Gastrocnemius medialis (tissue), 4 donors: ENCODE measurements at regions not wholly inside any gene's neighbourhood (a gene's known extent, or its start where the extent isn't known, plus 50 kb on each side); places are given as distances from the start of the nearest gene placed in this dataset.

Source experiments
- ATAC-seq, 2 donors: fragments of 150-250 bp; one replicate each; pipeline ENCODE4 v1.9.1; 2016
- DNase-seq, 2 donors: peaks; one replicate each; pipeline ENCODE4 v3.0.0-alpha.2; 2019
- H3K27ac ChIP-seq, 4 donors: fragments of 200-600 bp; sonication (generic); 1 replicate in 1 of 4; 2 replicates in 3 of 4; pipeline ENCODE4 v1.5.1; 2016 to 2018; ENCODE audit warnings: mild to moderate bottlenecking in 2 of 4, moderate library complexity in 1 of 4
- H3K27me3 ChIP-seq, 3 donors: fragments of 200-600 bp; sonication (generic) in 2 of 3; 1 replicate in 1 of 3; 2 replicates in 2 of 3; pipeline versions ENCODE4 v1.5.1 to v1.6.0; 2016 to 2019; ENCODE audit warnings: mild to moderate bottlenecking in 1 of 3, moderate library complexity in 1 of 3
- H3K36me3 ChIP-seq, 2 donors: fragments of 200-600 bp; sonication (generic) in 1 of 2; one replicate each; pipeline ENCODE4 v1.5.1; 2017 to 2018
- H3K4me1 ChIP-seq, 2 donors: fragments of 200-600 bp; sonication (generic) in 1 of 2; one replicate each; pipeline ENCODE4 v1.5.1; 2016 to 2017; ENCODE audit warnings: mild to moderate bottlenecking in 2 of 2
- H3K4me3 ChIP-seq, 4 donors: fragments of 200-600 bp; sonication (generic) in 3 of 4; 1 replicate in 1 of 4; 2 replicates in 3 of 4; pipeline ENCODE4 v1.5.1; 2016 to 2019; ENCODE audit warnings: mild to moderate bottlenecking in 2 of 4
- H3K9me3 ChIP-seq, 3 donors: fragments of 200-600 bp; sonication (generic) in 2 of 3; 1 replicate in 1 of 3; 2 replicates in 2 of 3; pipeline ENCODE4 v1.5.1; 2016 to 2019
- POLR2A ChIP-seq, 2 donors: fragments of 450-650 bp; IDR thresholded peaks; one replicate each; pipeline ENCODE4 v1.6.1; 2017; ENCODE audit warnings: antibody characterized with exemption in 2 of 2, mild to moderate bottlenecking in 2 of 2, moderate library complexity in 2 of 2
- in situ Hi-C, 4 donors: fragments of 200-750 bp; cut with MboI; loops; one replicate each; pipeline versions ENCODE4 v1.15.0 to v1.8.0; 2017; ENCODE audit warnings: low sequenced_read_pairs in 4 of 4
- intact Hi-C: fragments of 100-400 bp; cut with DNase I; formaldehyde crosslinking; loops from one replicate; pipeline ENCODE4 v1.15.1; 2023; ENCODE audit warnings: low total_unique reads
- TF ChIP-seq, protein P1 (sequence below), 5 experiments: fragments of 450-650 bp in 3 of 5; fragments of 200-600 bp in 2 of 5; sonication (generic) in 2 of 5; IDR thresholded peaks in 4 of 5; conservative IDR thresholded peaks in 1 of 5; 1 replicate in 4 of 5; 2 replicates in 1 of 5; pipeline ENCODE4 v1.5.1; 2016 to 2019; ENCODE audit warnings: antibody characterized with exemption in 5 of 5, mild to moderate bottlenecking in 3 of 5, moderate library complexity in 3 of 5

DNA sequence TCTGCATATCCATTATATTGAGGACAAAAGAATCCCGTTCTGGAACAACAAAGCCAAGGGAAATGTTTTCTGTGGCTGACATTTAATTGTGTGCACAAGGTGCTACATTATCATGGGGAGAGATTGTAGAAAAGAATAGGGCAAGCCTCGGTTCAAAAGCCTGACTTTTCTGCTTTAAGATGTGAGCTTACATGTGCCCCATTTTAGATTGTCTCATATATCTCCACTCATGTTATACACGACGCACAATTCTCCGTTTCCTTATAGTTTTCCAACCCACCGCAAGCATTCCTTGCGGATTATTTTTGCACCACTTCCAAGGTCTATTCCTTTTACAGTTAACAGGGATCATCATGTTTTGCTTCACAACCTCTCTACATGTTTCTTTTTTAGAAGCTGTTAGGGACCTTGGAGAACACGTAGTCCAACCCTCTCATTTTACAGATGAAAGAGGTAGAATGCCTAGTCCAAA lies 99.6 kb upstream of the MAML3 start:
- in situ Hi-C loops (loop anchor here (10.0 kb wide), 3 partner anchors 209 to 519 kb away; no protein-coding TSS in a partner anchor), intact Hi-C loops (loop anchor here (1.0 to 5.0 kb wide), 9 partner anchors 15 to 596 kb away; partner anchors contain the start of gene MAML3)
- Histone ChIP-seq H3K27me3 (no peaks in the 10 kb centered on the region), H3K9me3 (no peaks in the 10 kb centered on the region), H3K4me1 (peaks cover 15 to 24% of the 10 kb centered on the region in 2 donors), H3K27ac (peak overlapping the region; percentile 75 to 86 (median 80)), H3K36me3 (no peaks in the 10 kb centered on the region), H3K4me3 (peak overlapping the region; percentile 58 to 75 (median 66))
- no peak for TF ChIP-seq POLR2A (IDR thresholded peaks at IDR 0.05)
- TF ChIP-seq, protein P1, sequence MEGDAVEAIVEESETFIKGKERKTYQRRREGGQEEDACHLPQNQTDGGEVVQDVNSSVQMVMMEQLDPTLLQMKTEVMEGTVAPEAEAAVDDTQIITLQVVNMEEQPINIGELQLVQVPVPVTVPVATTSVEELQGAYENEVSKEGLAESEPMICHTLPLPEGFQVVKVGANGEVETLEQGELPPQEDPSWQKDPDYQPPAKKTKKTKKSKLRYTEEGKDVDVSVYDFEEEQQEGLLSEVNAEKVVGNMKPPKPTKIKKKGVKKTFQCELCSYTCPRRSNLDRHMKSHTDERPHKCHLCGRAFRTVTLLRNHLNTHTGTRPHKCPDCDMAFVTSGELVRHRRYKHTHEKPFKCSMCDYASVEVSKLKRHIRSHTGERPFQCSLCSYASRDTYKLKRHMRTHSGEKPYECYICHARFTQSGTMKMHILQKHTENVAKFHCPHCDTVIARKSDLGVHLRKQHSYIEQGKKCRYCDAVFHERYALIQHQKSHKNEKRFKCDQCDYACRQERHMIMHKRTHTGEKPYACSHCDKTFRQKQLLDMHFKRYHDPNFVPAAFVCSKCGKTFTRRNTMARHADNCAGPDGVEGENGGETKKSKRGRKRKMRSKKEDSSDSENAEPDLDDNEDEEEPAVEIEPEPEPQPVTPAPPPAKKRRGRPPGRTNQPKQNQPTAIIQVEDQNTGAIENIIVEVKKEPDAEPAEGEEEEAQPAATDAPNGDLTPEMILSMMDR (IDR thresholded peaks at IDR 0.05 in 4 of 5, conservative IDR thresholded peaks at IDR 0.05 in 1 of 5), result peak in 2 of 5 experiments; percentile 1 to 6
- DNase-seq, result no peak
- ATAC-seq, result no peak

DNA sequence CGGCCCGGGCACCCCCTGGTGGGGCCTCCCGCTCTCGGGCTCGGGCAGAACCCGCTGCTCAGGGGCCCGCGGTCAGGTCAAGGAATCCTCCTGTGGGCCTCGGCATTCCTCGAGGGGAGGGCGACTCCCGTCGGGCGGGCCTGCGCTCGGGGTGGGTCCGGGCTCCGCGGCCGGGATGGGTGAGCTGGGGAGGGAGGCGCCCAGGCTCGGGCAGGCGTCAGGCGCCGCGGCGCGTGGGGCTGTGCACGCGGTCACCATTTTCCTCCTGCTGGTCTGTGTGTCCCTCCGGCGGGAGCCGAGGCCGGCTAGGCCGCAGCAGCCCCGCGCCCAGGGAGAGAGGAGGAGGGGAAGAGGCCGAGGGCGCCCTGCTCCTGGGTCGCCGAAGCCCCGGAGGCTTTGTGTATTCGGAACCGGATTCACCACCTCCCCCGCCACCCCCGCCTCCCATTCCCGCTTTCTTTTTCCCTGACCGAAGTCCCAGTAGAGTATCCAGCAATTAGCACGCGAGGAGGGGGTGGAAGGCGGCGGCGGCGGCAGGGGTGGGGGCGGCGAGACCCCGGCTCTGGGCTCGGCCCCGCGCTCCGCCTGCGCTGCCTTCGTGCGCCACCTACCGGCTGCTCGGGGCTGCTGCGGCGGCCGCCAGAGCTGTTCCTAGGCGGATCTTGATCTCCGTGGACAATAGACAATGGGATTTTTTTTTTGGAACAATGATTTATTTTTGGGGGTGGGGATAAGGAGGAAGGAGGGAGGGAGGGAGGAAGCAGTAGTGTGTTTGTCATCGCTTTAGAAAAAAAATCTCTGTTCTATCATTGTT lies 99.0 kb upstream of the MAML3 start:
- ATAC-seq (peak; percentile 66 to 72), DNase-seq (peak; percentile 29 to 39)
- TF ChIP-seq POLR2A (IDR thresholded peaks at IDR 0.05), result no peak
- TF ChIP-seq, protein P1 (IDR thresholded peaks at IDR 0.05 in 4 of 5, conservative IDR thresholded peaks at IDR 0.05 in 1 of 5), result peak; percentile 69 to 99 (median 87)
- in situ Hi-C loops (loop anchor here (10.0 kb wide), 3 partner anchors 208 to 518 kb away; no protein-coding TSS in a partner anchor), intact Hi-C loops (loop anchor here (1.0 to 5.0 kb wide), 9 partner anchors 14 to 596 kb away; partner anchors contain the start of gene MAML3)
- Histone ChIP-seq H3K4me1 (peaks cover 13 to 23% of the 10 kb centered on the region in 2 donors), H3K27ac (peak overlapping the region; percentile 75 to 86 (median 80)), H3K4me3 (peak overlapping the region; percentile 58 to 75 (median 66)), H3K9me3 (no peaks in the 10 kb centered on the region), H3K36me3 (no peaks in the 10 kb centered on the region), H3K27me3 (no peaks in the 10 kb centered on the region)

DNA sequence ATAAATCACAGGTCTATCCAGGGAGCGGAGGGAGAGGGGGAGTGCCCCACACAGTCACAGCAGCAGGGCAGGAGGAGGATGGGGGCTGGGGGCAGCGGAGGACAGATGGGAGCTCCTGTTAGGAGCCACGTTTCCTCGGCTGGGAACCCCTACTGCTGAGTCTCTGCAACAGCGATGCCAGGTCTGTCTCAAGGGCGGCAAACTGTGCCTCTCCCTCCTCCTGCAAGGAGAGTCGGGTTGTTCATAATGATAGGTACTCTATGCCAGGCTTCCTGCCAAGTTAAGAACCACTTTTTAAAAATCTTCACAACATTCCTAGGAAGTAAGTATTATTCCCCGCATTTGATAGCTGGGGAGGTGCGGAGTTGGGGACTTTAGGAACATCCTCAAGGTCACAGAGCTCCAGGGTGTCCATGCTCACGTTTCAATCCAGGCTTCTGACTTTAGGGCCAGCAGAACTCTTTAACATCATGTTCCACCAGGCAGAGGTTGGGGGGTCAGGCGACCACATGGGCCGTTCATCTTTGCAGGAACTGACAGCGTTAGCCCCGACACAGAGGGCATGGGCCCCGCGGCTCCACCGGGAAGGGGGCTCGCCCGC lies 98.3 kb upstream of the MAML3 start:
- H3K9me3 ChIP-seq, result no peaks in the 10 kb centered on the region
- ATAC-seq (peak; percentile 7), DNase-seq (no peak)
- intact Hi-C loops (loop anchor here (2.0 to 5.0 kb wide), 5 partner anchors 13 to 595 kb away; no protein-coding TSS in a partner anchor), in situ Hi-C loops (loop anchor here (10.0 kb wide), 3 partner anchors 207 to 517 kb away; no protein-coding TSS in a partner anchor)
- no peaks in the 10 kb centered on the region for H3K36me3 ChIP-seq
- H3K4me1 ChIP-seq, result peaks cover 10 to 16% of the 10 kb centered on the region in 2 donors
- TF ChIP-seq, protein P1 (IDR thresholded peaks at IDR 0.05 in 4 of 5, conservative IDR thresholded peaks at IDR 0.05 in 1 of 5), result no peak
- TF ChIP-seq POLR2A (IDR thresholded peaks at IDR 0.05), result no peak
- H3K27ac ChIP-seq, result peak overlapping the region; percentile 75 to 86 (median 80)
- no peaks in the 10 kb centered on the region for H3K27me3 ChIP-seq
- peak overlapping the region; percentile 58 to 75 (median 66) for H3K4me3 ChIP-seq

DNA sequence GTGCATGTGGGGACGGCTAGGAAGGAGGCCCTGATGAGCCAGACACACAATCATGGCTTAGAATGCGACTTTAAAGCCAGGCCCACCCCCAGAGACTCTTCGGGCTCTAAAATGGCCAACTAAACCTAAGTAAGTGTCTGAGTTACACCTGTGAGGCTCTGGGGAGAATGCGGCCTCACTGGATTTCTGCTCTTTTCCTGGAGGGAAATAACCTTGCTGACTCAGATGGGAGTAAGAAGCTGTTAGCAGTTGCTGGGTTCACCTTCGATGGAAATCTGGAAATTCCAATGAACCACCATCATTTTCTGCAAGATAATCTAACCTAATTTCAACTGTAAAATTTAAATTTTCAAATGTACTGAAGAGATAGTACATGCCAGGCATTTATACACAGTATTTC lies 97.6 kb upstream of the MAML3 start:
- in situ Hi-C loops (loop anchor here (10.0 kb wide), 3 partner anchors 207 to 517 kb away; no protein-coding TSS in a partner anchor), intact Hi-C loops (loop anchor here (5.0 kb wide), 3 partner anchors 56 to 594 kb away; no protein-coding TSS in a partner anchor)
- H3K9me3 ChIP-seq, result no peaks in the 10 kb centered on the region
- no peaks in the 10 kb centered on the region for H3K36me3 ChIP-seq
- no peak for DNase-seq
- H3K4me3 ChIP-seq, result no peak overlapping the region
- TF ChIP-seq, protein P1 (IDR thresholded peaks at IDR 0.05 in 4 of 5, conservative IDR thresholded peaks at IDR 0.05 in 1 of 5), result no peak
- no peak for TF ChIP-seq POLR2A (IDR thresholded peaks at IDR 0.05)
- H3K27me3 ChIP-seq, result no peaks in the 10 kb centered on the region
- H3K27ac ChIP-seq, result peak overlapping the region in 1 of 4 donors; percentile 26
- ATAC-seq, result no peak
- peaks cover 6 to 9% of the 10 kb centered on the region in 2 donors for H3K4me1 ChIP-seq
